HG02938 (cell line): ENCODE measurements at regions not wholly inside any gene's neighbourhood (a gene's known extent, or its start where the extent isn't known, plus 50 kb on each side); places are given as distances from the start of the nearest gene placed in this dataset.

Source experiments
- ATAC-seq: cut with Tn5 transposase; IDR thresholded peaks from one replicate; pipeline ENCODE4 v1.9.1; 2021; ENCODE audit warnings: mild to moderate bottlenecking, moderate library complexity; ENCODE audit not compliant: unreplicated experiment

GRCh38 chr4:23547096-23547495 lies 342.8 kb downstream of the PPARGC1A start:
- no peak for ATAC-seq

DNA sequence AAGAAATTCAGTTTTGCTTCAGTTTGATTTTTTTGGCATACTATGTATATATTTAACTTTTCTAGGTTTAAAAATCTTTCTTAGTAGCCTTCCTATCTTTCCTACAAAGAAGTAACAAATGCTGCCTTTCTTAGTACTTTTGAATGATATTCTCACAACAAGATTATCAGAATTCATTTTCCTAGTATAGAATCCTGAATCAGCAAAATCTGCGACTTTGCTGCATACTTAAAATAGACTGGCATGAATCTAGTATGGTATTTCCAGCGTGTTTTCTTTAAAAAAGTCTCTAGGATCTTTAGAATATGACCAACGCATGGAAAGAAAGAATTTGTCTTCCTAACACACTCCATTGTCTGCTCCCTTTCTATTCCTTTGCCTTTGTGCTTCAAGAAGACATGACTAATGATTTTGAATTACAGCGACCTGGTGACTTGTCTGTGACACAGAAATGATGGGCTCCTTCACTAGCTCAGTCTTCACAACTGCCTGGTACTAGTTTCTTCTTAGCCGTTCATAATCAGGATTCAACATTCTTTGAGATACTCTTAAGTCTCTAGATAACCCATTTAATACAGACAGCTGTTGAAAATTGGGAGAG lies 349.8 kb downstream of the PPARGC1A start:
- no peak for ATAC-seq

DNA sequence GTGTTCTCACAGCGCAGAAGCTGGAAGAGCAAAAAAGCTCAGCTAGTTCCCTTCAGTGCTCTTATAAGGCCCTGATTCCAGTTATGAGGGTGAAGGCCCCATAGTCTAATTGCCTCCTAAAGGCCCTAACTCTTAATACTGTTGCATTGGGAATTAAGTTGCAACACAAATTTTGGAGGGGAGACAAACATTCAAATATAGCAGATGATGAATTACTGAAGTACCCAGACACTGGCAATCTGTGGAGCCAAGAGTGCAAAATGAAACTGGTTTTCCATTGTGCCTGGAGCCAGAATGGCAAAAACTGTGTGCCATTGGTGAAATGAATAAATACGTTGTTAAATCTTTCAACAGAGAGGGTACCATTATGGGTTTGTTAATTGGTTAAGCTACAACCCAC lies 356.0 kb downstream of the PPARGC1A start:
- ATAC-seq, result no peak

DNA sequence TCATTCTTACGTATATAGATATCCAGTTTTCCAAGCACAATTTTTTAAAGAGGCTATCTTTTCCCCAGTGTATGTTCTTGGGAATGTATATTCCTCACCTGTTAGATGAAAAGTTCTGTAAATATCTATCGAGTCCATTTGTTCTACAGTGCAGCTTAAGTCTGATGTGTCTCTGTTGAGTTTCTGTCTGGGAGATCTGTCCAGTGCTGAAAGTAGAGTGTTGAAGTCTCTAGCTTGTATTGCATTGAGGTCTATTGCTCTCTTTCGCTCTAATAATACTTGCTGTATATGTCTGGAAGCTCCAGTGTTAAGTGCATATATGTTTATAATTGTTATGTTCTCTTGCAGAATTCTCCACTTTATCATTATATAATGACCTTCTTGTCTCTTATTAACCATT lies 373.1 kb downstream of the PPARGC1A start:
- no peak for ATAC-seq

DNA sequence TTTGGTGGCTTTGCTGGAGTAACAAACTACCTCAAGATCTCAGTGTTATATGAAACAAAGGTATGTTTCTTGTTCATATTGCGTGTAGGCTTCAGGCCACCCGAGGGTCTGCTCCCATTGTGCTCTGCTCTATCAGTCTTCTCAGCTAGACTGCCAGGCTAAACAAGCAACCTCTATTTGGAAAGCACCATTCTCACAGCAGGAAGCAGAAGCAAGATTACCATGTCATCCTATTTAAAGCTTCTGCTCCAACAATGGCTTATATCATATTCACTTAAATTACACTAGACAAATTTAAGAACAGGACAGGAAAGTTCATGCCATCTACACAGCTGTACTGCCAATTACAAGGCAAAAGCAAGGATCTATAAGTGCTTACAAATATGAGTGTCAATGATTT lies 385.8 kb downstream of the PPARGC1A start:
- ATAC-seq, result no peak

- ATAC-seq, result no peak
Measured at GRCh38 chr4:23500894-23501449, 388.9 kb downstream of the PPARGC1A start.

GRCh38 chr4:23485801-23486200 lies 404.0 kb downstream of the PPARGC1A start:
- ATAC-seq, result no peak

GRCh38 chr4:23484689-23485088 lies 405.2 kb downstream of the PPARGC1A start:
- ATAC-seq, result no peak

GRCh38 chr4:23483320-23483960 lies 406.4 kb downstream of the PPARGC1A start:
- ATAC-seq, result no peak

- no peak for ATAC-seq
Measured at GRCh38 chr4:23481566-23481965, 408.3 kb downstream of the PPARGC1A start.

DNA sequence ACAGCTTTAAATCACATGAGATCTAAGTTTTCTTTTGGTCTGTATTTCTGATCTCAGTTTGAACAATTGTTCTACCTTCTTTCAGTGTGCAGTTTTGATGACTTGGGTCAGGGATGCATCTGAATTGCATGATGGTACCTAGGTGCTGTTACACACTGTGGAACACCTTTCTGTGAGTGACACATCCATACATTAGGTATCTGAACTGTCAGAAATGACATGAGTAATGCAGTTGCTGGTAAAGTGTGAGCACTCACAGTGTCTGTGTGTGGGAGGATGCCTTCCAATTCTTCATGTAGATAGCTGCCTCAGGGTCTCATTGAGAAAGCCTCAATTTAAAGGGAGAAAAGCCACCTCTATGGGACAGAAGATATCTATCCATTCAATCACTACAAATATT lies 411.9 kb downstream of the PPARGC1A start:
- ATAC-seq, result no peak

DNA sequence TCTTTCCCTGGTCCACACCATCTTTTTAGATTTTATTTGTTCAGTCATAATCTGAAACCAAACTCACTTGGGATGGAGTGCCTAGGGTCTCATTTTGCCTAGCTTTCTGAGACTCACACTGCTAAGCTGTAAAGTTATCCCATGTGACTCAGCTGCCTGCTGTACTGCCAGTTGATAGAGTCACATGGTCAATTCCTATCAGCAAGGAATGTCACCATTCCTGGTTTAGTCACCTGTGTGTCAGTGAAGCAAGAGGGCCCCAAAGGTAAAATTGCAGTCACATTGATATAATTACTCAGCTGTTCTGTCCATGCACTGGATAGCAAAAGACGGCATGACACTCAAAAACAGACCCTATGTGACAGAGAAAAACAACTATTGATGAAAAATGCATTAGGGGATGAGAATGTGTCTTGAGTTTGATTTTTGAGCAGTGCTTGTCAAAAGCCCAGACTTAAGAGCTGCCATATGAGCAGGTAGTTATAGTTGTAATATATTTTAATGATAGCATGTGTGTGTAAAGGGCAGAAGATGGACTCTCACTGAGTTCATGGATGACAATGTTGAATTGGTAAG lies 413.2 kb downstream of the PPARGC1A start:
- ATAC-seq, result no peak

DNA sequence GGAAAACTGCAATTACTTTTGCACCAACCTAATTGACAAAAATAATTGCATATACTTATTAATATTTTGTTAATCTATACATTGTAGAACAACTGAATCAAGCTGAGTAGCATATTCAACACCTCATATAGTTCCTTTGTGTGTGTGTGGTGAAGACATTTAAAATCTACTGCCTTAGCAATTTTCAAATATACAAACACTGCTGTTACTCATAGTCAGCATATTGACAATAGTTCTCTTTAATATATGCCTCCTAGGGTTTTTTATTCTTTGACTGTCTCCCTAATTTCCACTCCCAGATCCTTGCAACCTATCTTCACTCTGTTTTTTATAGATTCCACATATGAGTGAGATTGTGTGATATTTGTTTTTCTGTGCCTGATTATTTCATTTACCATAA lies 426.8 kb downstream of the PPARGC1A start:
- ATAC-seq, result no peak

DNA sequence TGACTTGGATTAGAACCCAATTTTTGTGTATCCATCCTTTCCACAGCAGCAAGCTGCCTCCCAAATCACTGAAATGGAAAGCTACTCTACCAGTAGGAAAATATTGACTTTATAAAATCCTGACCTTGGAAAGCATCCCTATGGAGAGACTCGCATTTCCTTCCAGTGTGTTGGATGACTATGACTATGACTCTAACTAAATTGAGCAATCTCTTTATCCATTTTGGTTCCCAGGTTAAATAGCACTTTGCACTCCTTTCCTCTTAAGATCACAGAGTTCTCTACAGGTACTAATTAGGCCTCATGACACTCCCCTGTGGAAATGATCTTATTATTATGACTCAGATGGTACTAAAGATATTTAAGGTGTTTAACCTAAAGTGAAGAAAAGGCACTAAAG lies 431.8 kb downstream of the PPARGC1A start:
- no peak for ATAC-seq

DNA sequence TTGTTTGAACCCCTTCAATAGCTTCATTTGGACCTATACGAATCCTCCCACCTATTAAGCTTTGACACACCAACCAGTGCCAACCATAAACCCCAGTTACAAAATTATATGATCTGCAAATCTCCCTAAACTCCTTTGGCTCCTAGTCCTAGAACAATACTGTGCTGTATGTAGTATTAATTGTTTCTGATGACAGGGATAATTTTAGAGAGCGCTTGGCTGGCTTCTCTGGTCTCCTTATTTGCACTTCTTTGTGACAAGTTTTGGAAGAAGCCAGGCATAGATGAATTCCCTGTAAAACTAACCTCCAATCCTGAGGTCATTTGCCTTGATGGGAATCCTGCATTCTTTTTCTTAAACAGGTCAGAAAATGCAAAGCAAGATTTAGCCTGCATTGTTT lies 433.0 kb downstream of the PPARGC1A start:
- no peak for ATAC-seq

DNA sequence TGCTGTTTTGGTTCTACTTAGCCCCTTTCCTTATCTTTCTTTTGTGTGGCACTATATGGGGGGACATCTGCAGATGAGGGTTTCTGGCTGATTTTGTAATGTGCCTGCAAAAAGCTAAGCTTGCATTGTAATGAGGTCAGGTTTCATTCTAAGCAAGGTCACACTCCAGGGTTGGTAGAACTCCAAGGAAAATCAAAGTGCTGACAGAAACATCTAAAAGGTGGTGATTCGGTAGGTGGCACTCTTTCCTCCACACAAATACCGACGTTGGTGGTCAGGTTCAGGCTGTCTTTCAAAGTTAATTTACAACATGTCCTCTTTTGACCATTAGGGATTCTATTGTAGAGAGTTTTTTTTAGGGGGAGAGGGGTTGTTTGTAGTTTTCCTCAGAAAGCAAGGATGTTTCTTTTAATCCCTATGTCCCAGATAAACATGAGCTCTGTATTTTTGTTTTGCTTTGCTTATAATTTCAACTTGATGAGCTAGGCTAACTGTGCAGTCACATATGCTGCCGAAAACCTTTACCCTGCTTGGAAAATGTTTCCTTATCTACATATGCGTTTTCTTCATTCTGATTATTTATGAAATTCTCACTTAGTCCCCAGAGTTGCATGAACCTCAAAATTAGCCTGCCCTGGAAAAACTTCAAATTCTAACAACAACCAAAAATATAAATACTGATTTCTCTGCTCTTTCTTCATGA lies 434.2 kb downstream of the PPARGC1A start:
- no peak for ATAC-seq

- no peak for ATAC-seq
Measured at GRCh38 chr4:23441530-23442069, 448.2 kb downstream of the PPARGC1A start.

GRCh38 chr4:23438764-23439163 lies 451.1 kb downstream of the PPARGC1A start:
- ATAC-seq, result no peak

DNA sequence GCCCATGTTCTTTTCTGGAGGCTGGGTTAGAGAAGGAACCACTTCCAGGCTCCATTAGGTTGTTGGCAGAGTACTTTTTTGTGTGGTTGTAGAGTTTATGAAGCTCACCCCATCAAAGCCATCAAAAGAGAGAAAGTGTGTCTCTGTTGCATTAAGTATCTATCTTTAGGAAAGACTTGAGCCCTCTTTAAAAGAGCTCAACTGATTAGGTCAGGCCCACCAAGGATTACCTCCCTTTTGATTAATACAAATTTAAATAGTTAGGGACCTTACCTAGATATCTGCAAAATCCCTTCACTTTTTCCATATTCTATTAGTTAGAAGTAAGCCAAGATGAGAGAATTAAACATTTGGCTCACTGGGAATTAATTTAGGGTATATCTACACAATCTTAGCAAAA lies 460.4 kb downstream of the PPARGC1A start:
- ATAC-seq, result no peak

- ATAC-seq, result no peak
Measured at GRCh38 chr4:23425570-23425969, 464.3 kb downstream of the PPARGC1A start.

DNA sequence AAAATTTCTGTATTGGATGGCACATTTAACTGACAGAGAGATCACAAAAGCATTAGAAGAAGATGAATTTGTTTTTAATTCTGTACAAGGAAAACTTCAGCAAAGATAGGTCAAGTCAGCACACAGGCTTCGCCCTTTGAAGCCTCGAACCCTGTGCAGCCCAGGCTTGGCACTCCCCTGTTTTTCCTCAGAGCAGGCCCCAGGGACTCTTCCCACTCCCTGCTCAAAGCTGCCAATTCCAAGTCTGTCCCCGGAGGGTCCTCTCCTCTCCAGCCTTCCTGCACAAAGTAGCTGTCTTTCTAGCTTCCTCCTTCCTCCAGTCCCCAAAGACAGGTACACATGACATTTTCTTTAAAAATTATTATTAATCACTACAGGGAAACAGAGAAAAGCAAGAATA lies 466.3 kb downstream of the PPARGC1A start:
- ATAC-seq, result no peak
